Keratinocyte (primary cell): ENCODE measurements at regions not wholly inside any gene's neighbourhood (a gene's known extent, or its start where the extent isn't known, plus 50 kb on each side); places are given as distances from the start of the nearest gene placed in this dataset.

Experiments
- DNase-seq: peaks from one replicate; pipeline ENCODE4 v3.0.0-alpha.2; 2011; ENCODE audit warnings: low read depth, missing footprints, low spot score
- FAIRE-seq: peaks from 2 replicates; lab custom pipeline; 2011; peaks lifted over from hg19 to GRCh38; lab: Jason Lieb, UNC
- H2AFZ ChIP-seq: 2 replicates; pipeline ENCODE4 v1.6.0; 2012; ENCODE audit warnings: low read length, control low read depth, inconsistent platforms; ENCODE audit not compliant: control insufficient read depth
- H3K27ac ChIP-seq: 2 replicates; pipeline ENCODE4 v1.5.1; 2011; ENCODE audit warnings: low read length; ENCODE audit not compliant: control insufficient read depth, insufficient read depth
- H3K27me3 ChIP-seq: 3 replicates; pipeline ENCODE4 v1.6.0; 2011; ENCODE audit warnings: low read length; ENCODE audit not compliant: control insufficient read depth, insufficient read depth; ENCODE audit errors: extremely low read depth
- H3K36me3 ChIP-seq, 2 experiments: 2 replicates in 1 of 2; 3 replicates in 1 of 2; pipeline ENCODE4 v1.5.1; 2011; ENCODE audit warnings: low read length in 2 of 2, mild to moderate bottlenecking in 1 of 2; ENCODE audit not compliant: control insufficient read depth in 2 of 2, insufficient read depth in 2 of 2; ENCODE audit errors: extremely low read depth in 1 of 2
- H3K4me1 ChIP-seq: 3 replicates; pipeline ENCODE4 v1.5.1; 2011; ENCODE audit warnings: low read length; ENCODE audit not compliant: control insufficient read depth, insufficient read depth; ENCODE audit errors: extremely low read depth
- H3K4me2 ChIP-seq: 3 replicates; pipeline ENCODE4 v1.6.0; 2011; ENCODE audit warnings: low read depth, low read length; ENCODE audit not compliant: control insufficient read depth, insufficient read depth; ENCODE audit errors: extremely low read depth
- H3K4me3 ChIP-seq, 3 experiments: fragments of 200-600 bp in 1 of 3; sonication (generic) in 1 of 3; 2 replicates in 2 of 3; 3 replicates in 1 of 3; pipeline ENCODE4 v1.5.1; 2011 to 2016; ENCODE audit warnings: low read length in 3 of 3, mild to moderate bottlenecking in 3 of 3, control low read depth in 2 of 3, inconsistent platforms in 1 of 3, low read depth in 1 of 3, mixed read lengths in 1 of 3, mixed run types in 1 of 3, moderate library complexity in 1 of 3; ENCODE audit not compliant: control insufficient read depth in 2 of 3, insufficient read depth in 2 of 3; ENCODE audit errors: extremely low read depth in 1 of 3
- H3K79me2 ChIP-seq: 2 replicates; pipeline ENCODE4 v1.6.0; 2012; ENCODE audit warnings: low read length; ENCODE audit not compliant: control insufficient read depth, insufficient read depth
- H3K9ac ChIP-seq: 3 replicates; pipeline ENCODE4 v1.6.0; 2011; ENCODE audit warnings: low read length; ENCODE audit not compliant: control insufficient read depth, insufficient read depth; ENCODE audit errors: extremely low read depth
- H3K9me1 ChIP-seq: 3 replicates; pipeline ENCODE4 v1.6.0; 2011; ENCODE audit warnings: low read length; ENCODE audit not compliant: control insufficient read depth, insufficient read depth; ENCODE audit errors: extremely low read depth
- H3K9me3 ChIP-seq: 2 replicates; pipeline ENCODE4 v1.5.1; 2012; ENCODE audit warnings: low read depth, low read length; ENCODE audit not compliant: control insufficient read depth
- H4K20me1 ChIP-seq: 3 replicates; pipeline ENCODE4 v1.6.0; 2011; ENCODE audit warnings: low read length; ENCODE audit not compliant: control insufficient read depth, insufficient read depth; ENCODE audit errors: extremely low read depth
- CTCF ChIP-seq, 3 experiments: IDR thresholded peaks in 1 of 3; conservative IDR thresholded peaks in 1 of 3; optimal IDR thresholded peaks in 1 of 3; 2 replicates in 2 of 3; 3 replicates in 1 of 3; pipeline versions ENCODE3 to v1.5.1; 2011; ENCODE audit warnings: low read length in 3 of 3, mild to moderate bottlenecking in 3 of 3, moderate library complexity in 2 of 3, control low read depth in 1 of 3, inconsistent platforms in 1 of 3; ENCODE audit not compliant: insufficient read depth in 2 of 3; ENCODE audit errors: extremely low read depth in 1 of 3
- EZH2 ChIP-seq: IDR thresholded peaks from one replicate; pipeline ENCODE4 v1.6.1; 2012; ENCODE audit warnings: inconsistent platforms, mild to moderate bottlenecking, low read length, moderate library complexity
- dilution Hi-C: fragments of 300-500 bp; cut with MboI; formaldehyde crosslinking; loops from one replicate; pipeline ENCODE4 v1.7.0; 2020; ENCODE audit warnings: low sequenced_read_pairs; ENCODE audit not compliant: extremely low pct_ligation_motif_present

GRCh38 chr18:34339155-34339554, 114.4 kb upstream of the NOL4 start:
- Histone ChIP-seq H3K9me3 (no peaks in the 10 kb centered on the region), H3K79me2 (no peaks in the 10 kb centered on the region), H3K27me3 (no peaks in the 10 kb centered on the region), H3K4me1 (peaks cover 5% of the 10 kb centered on the region), H4K20me1 (no peaks in the 10 kb centered on the region), H3K9me1 (no peaks in the 10 kb centered on the region), H3K4me3 (no peak overlapping the region), H3K4me2 (no peak overlapping the region), H2AFZ (no peak overlapping the region), H3K27ac (no peak overlapping the region), H3K36me3 (no peaks in the 10 kb centered on the region), H3K9ac (no peak overlapping the region)
- TF ChIP-seq EZH2 (no peak), CTCF (optimal IDR thresholded peaks at IDR 0.05 in 1 of 3, IDR thresholded peaks at IDR 0.05 in 1 of 3, conservative IDR thresholded peaks at IDR 0.05 in 1 of 3; ENCODE audit: extremely low read depth in 1 of 3, insufficient read depth in 2 of 3, low read length in 3 of 3) (no peak)
- FAIRE-seq (no peak), DNase-seq (no peak)
- dilution Hi-C loops, result no loop called here

- no peak overlapping the region for H3K27ac ChIP-seq
- H2AFZ ChIP-seq, result no peak overlapping the region
- no peak overlapping the region for H3K9ac ChIP-seq
- DNase-seq (no peak), FAIRE-seq (no peak)
- H3K9me3 ChIP-seq, result no peaks in the 10 kb centered on the region
- no peaks in the 10 kb centered on the region for H4K20me1 ChIP-seq
- TF ChIP-seq EZH2, result no peak
- TF ChIP-seq CTCF (optimal IDR thresholded peaks at IDR 0.05 in 1 of 3, IDR thresholded peaks at IDR 0.05 in 1 of 3, conservative IDR thresholded peaks at IDR 0.05 in 1 of 3; ENCODE audit: extremely low read depth in 1 of 3, insufficient read depth in 2 of 3, low read length in 3 of 3), result no peak
- no peak overlapping the region for H3K4me3 ChIP-seq
- H3K27me3 ChIP-seq, result no peaks in the 10 kb centered on the region
- H3K9me1 ChIP-seq, result no peaks in the 10 kb centered on the region
- no peaks in the 10 kb centered on the region for H3K36me3 ChIP-seq
- no peaks in the 10 kb centered on the region for H3K79me2 ChIP-seq
- dilution Hi-C loops, result no loop called here
- H3K4me2 ChIP-seq, result no peak overlapping the region
- peaks cover 5% of the 10 kb centered on the region for H3K4me1 ChIP-seq
Measured at GRCh38 chr18:34342960-34343359, 118.2 kb upstream of the NOL4 start.
